Lung (tissue), 11 donors: ENCODE measurements at regions not wholly inside any gene's neighbourhood (a gene's known extent, or its start where the extent isn't known, plus 50 kb on each side); places are given as distances from the start of the nearest gene placed in this dataset.

Experiments used
- ATAC-seq: fragments of 200-7000 bp; cut with Tn5 transposase; one replicate; pipeline ENCODE4 v1.9.1; 2020; ENCODE audit warnings: moderate number of reproducible peaks; ENCODE audit not compliant: insufficient read depth, low FRiP score
- DNase-seq, 3 donors: peaks; one replicate each; pipeline ENCODE4 v3.0.0-alpha.2; 2013 to 2017
- H3K27ac ChIP-seq, 2 donors: one replicate each; pipeline ENCODE4 v1.5.1; 2013; ENCODE audit warnings: mild to moderate bottlenecking in 2 of 2, moderate library complexity in 2 of 2, control low read depth in 1 of 2, inconsistent platforms in 1 of 2, low read depth in 1 of 2, low read length in 1 of 2
- H3K27me3 ChIP-seq, 3 donors: one replicate each; pipeline ENCODE4 v1.5.1; 2013; ENCODE audit warnings: low read length in 2 of 3; ENCODE audit not compliant: control insufficient read depth in 3 of 3, insufficient read depth in 3 of 3
- H3K36me3 ChIP-seq, 4 donors: one replicate each; pipeline ENCODE4 v1.5.1; 2013; ENCODE audit warnings: low read length in 4 of 4, mild to moderate bottlenecking in 1 of 4, moderate library complexity in 1 of 4; ENCODE audit not compliant: control insufficient read depth in 4 of 4, insufficient read depth in 4 of 4
- H3K4me1 ChIP-seq, 5 donors: one replicate each; pipeline ENCODE4 v1.5.1; 2013; ENCODE audit warnings: low read length in 5 of 5, mild to moderate bottlenecking in 2 of 5, moderate library complexity in 1 of 5; ENCODE audit not compliant: control insufficient read depth in 5 of 5, insufficient read depth in 5 of 5
- H3K4me3 ChIP-seq: one replicate; pipeline ENCODE4 v1.5.1; 2013; ENCODE audit warnings: mild to moderate bottlenecking, control low read depth, moderate library complexity
- H3K9ac ChIP-seq, 2 donors: one replicate each; pipeline ENCODE4 v1.5.1; 2013; ENCODE audit warnings: low read length in 2 of 2, control low read depth in 1 of 2; ENCODE audit not compliant: insufficient read depth in 1 of 2
- H3K9me3 ChIP-seq, 4 donors: one replicate each; pipeline ENCODE4 v1.5.1; 2013; ENCODE audit warnings: low read length in 3 of 4, mild to moderate bottlenecking in 1 of 4, moderate library complexity in 1 of 4; ENCODE audit not compliant: control insufficient read depth in 4 of 4, insufficient read depth in 3 of 4
- WGBS, 2 donors: extraction: QIAGEN DNeasy Blood & Tissue Kit; methylation state at CpG; one replicate each; pipeline ENCODE4 v1.1.7; 2013; 5-methylcytosine and 5-hydroxymethylcytosine counted together
- TF ChIP-seq, protein P1 (sequence below): IDR thresholded peaks from 2 replicates; pipeline ENCODE4 v1.5.1; 2012; ENCODE audit warnings: mild to moderate bottlenecking; ENCODE audit errors: control extremely low read depth, extremely low read depth
- donor health status: control.
- donor health status: control.
- donor health status: Bipolar disorder and iron deficiency.
- donor health status: healthy.
- donor health status: DM: yes; HTN: yes; CAD: no.

DNA sequence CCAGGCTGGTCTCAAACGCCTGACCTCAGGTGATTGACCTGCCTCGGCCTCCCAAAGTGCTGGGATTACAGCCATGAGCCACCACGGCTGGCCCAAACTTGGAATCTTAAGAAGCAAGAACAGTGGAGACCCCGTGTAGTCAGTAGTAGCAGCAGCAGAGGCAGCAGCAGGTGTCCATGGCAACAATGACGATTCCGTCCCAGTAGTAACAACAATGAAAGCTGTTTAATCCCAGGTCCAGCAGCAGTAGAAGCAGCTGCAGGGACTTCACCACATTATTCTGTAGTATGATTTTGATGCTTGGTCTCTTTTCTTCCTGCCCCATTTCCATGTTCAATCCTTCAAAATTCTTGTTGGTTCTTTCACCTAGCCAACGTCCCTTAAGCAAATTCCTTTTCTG lies 69.6 kb upstream of the KCTD3 start:
- H3K4me1 ChIP-seq = no peaks in the 10 kb centered on the region
- H3K9me3 ChIP-seq = peaks cover 0 to 2% (median 0%) of the 10 kb centered on the region in 4 donors
- H3K27me3 ChIP-seq = no peaks in the 10 kb centered on the region
- no peak for DNase-seq
- H3K9ac ChIP-seq = no peak overlapping the region
- H3K4me3 ChIP-seq = no peak overlapping the region
- no peak for ATAC-seq
- 80 to 81% methylated on average over 7 of the region's 7 CpGs for WGBS, 2 donors
- no peaks in the 10 kb centered on the region for H3K36me3 ChIP-seq
- H3K27ac ChIP-seq = no peak overlapping the region
- TF ChIP-seq, protein P1, sequence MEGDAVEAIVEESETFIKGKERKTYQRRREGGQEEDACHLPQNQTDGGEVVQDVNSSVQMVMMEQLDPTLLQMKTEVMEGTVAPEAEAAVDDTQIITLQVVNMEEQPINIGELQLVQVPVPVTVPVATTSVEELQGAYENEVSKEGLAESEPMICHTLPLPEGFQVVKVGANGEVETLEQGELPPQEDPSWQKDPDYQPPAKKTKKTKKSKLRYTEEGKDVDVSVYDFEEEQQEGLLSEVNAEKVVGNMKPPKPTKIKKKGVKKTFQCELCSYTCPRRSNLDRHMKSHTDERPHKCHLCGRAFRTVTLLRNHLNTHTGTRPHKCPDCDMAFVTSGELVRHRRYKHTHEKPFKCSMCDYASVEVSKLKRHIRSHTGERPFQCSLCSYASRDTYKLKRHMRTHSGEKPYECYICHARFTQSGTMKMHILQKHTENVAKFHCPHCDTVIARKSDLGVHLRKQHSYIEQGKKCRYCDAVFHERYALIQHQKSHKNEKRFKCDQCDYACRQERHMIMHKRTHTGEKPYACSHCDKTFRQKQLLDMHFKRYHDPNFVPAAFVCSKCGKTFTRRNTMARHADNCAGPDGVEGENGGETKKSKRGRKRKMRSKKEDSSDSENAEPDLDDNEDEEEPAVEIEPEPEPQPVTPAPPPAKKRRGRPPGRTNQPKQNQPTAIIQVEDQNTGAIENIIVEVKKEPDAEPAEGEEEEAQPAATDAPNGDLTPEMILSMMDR = no peak

DNA sequence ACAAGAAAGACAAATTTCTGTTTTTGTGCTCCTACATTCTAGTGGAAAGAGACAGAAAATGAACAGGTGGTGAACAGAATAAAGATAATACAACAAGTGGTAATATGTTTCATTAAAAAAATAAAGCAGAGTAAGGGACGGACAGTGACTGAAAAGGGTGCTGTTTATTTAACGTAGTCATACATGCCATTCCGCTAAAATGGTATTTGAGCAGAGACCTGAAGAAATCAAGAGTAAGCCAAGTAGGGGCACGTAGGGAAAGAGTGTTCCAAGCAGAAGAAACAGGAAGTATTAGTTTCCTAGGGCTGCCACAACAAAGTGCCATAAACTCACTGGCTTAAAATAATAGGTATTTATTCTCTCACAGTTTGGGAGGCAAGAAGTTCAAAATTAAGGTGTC lies 65.6 kb upstream of the KCTD3 start:
- no peaks in the 10 kb centered on the region for H3K4me1 ChIP-seq
- H3K36me3 ChIP-seq = no peaks in the 10 kb centered on the region
- TF ChIP-seq, protein P1 = no peak
- H3K4me3 ChIP-seq = no peak overlapping the region
- no peak overlapping the region for H3K9ac ChIP-seq
- DNase-seq (no peak), ATAC-seq (no peak)
- no peaks in the 10 kb centered on the region for H3K9me3 ChIP-seq
- no peak overlapping the region for H3K27ac ChIP-seq
- 68 to 71% methylated on average over 4 of the region's 4 CpGs for WGBS, 2 donors
- H3K27me3 ChIP-seq = no peaks in the 10 kb centered on the region

DNA sequence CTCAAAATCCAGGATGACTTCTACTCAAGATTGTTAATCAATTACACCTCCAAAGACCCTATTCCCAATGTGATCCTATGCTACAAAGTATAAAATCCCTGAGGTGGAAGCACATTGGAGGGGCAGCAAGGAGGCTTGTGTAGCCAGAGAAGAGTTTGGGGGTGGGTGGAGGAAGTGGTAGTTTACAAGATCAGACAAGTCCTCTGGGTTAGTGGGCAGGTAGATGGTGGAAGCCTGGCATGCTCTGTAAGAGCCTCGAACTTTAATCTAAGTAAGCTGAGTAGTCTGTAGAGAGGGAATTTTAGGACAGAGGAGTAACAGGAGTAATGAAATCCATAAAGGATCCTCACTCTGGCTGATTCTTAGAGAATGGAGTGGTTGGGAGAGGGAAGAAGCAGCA lies 65.0 kb upstream of the KCTD3 start:
- 81% methylated on average over 1 of the region's 1 CpG for WGBS, 2 donors
- Histone ChIP-seq H3K9ac (no peak overlapping the region), H3K27me3 (no peaks in the 10 kb centered on the region), H3K4me1 (no peaks in the 10 kb centered on the region), H3K27ac (no peak overlapping the region), H3K4me3 (no peak overlapping the region), H3K9me3 (no peaks in the 10 kb centered on the region), H3K36me3 (no peaks in the 10 kb centered on the region)
- no peak for ATAC-seq
- DNase-seq = no peak
- TF ChIP-seq, protein P1 = no peak

DNA sequence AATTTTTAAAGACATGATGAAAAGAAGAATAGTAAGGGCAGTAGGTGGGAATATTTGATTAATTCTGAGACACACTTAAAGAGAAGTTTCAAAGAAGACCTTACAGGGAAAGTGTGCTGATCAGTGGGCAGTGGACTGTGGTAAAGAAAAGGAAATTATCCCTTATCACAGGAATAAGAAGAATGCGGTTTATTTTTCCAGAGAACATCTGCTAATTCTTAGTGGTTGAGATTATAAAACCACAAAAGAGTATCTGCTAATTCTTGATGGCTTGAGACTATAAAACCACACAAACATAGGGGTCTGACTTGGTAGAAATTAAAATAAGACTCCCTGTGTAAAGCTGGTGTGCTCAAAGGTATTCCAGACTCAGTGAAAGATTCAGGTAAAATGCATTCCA lies 60.0 kb upstream of the KCTD3 start:
- Histone ChIP-seq H3K9ac (no peak overlapping the region), H3K27me3 (no peaks in the 10 kb centered on the region), H3K4me1 (no peaks in the 10 kb centered on the region), H3K4me3 (no peak overlapping the region), H3K9me3 (peaks cover 0 to 9% (median 2%) of the 10 kb centered on the region in 4 donors), H3K27ac (no peak overlapping the region), H3K36me3 (no peaks in the 10 kb centered on the region)
- ATAC-seq = no peak
- WGBS, 2 donors = 83 to 85% methylated on average over 1 of the region's 1 CpG
- TF ChIP-seq, protein P1 = no peak
- no peak for DNase-seq
